GM12874 (cell line): ENCODE measurements at regions not wholly inside any gene's neighbourhood (a gene's known extent, or its start where the extent isn't known, plus 50 kb on each side); places are given as distances from the start of the nearest gene placed in this dataset.

ENCODE experiments used
- CTCF ChIP-seq: IDR thresholded peaks from 2 replicates; pipeline ENCODE4 v1.5.1; 2011; ENCODE audit warnings: low read depth, mild to moderate bottlenecking, control low read depth, low read length, moderate library complexity; ENCODE audit not compliant: insufficient read depth

- TF ChIP-seq CTCF, result no peak
Measured at GRCh38 chr12:112656141-112656540, 135.4 kb upstream of the RPH3A start.

GRCh38 chr12:112664569-112664968 lies 127.0 kb upstream of the RPH3A start:
- no peak for TF ChIP-seq CTCF

- no peak for TF ChIP-seq CTCF
Measured at GRCh38 chr12:112665958-112666357, 125.6 kb upstream of the RPH3A start.

GRCh38 chr12:112671564-112671963 lies 120.0 kb upstream of the RPH3A start:
- TF ChIP-seq CTCF, result no peak

DNA sequence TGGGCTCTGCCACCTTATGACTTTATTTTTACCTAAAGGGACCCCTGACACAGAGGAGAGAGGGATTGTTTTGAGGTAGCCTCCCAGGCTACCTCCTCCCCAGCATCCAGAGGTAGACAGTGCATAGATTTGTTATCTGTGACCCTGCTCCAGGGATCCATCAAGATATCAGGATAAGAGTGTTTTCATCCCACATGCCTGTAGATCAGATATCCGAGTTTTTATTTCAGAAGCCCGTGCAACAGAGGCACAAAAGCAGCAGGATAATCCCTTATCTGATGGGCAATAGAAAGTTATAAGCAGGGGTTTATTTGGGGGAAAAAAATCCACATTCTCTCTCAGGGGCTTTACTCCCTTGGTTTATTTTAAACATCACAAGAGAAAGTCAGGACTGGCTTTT lies 117.0 kb upstream of the RPH3A start:
- no peak for TF ChIP-seq CTCF

DNA sequence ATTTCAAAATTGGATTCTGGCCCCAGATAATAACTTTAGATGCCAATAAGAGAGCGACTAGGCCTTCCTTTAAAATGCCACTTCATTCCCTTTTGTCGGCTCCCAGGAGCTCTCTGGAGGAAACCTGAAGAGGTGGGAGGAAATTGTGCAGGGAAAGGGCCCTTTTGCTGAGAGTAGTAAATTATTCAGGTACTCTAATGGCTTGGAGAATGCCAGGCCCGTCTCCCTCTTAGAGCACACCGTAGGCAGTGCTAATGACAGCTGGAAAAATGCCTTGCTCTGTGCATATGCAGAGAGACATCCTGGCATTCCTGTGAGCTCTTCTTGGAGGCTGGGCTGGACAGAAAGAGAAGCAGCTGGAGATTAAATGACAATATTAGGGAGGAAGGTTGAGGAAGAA lies 115.0 kb upstream of the RPH3A start:
- TF ChIP-seq CTCF, result no peak

GRCh38 chr12:112677050-112677765 lies 114.3 kb upstream of the RPH3A start:
- TF ChIP-seq CTCF, result no peak
